ENCODE measurements at regions not wholly inside any gene's neighbourhood (a gene's known extent, or its start where the extent isn't known, plus 50 kb on each side); places are given as distances from the start of the nearest gene placed in this dataset.
"Not testable (repeated sequence)": the region's sequence is repeated elsewhere in the genome, so short reads cannot be mapped to it uniquely, and the experiment has no call there.

DNA sequence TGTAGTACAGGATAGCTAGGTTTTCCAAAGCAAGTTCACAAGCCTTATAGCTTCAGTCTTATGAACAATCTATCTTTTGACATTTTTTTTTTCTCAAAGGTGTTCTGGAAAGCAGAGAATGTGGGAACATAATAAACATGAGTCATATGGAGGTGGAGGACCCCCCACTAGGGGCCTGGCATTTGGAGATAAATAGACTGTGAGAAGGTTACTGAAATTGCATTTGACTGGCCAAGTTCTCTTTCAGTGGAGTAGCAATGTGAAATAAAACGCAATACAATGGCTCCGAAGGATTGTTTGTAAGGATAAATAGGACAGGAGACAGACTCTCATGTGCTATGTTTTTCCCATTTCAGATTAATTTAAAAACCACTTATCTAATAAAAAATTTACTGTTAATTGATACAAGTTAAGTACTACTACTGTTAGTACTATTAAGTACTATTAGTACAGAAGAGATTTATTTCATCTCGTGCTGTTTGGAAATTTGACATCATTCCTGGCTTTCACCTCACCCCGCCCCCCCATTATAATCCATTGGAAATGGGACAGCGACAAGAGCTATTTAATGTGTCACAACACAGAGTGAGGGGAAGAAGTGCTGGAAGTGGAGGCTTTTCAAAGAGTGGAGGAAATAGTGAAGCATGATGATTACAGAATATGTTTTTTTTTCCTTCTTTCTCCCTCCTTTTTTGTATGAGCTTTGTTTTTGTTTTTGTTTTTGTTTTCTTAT is 122.6 kb upstream of the ID4 start:
- no peak for DNase-seq

- DNase-seq: no peak
Measured at GRCh38 chr6:19715167-19715551, 122.0 kb upstream of the ID4 start.

DNA sequence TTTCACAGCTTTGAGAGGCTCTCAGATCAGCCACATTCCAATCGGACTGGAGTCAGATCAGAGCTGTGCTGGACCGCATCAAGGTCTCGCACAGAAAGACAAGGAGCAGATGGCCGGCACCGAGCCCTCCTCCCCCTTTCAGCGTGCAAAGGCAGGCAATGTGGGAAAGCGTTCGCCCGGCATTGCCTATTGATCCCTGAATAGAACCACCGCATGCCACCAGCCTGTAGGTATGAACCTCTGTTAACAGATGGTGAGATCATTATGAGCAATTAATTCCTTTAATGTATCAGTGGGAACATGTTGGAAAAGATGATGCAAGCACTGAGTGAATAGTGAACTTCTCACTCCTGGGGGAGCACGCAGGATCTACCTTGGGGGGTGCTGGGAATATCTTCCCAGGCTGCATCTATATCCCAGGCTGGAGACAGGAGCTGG is 117.5 kb upstream of the ID4 start:
- DNase-seq: no peak

DNA sequence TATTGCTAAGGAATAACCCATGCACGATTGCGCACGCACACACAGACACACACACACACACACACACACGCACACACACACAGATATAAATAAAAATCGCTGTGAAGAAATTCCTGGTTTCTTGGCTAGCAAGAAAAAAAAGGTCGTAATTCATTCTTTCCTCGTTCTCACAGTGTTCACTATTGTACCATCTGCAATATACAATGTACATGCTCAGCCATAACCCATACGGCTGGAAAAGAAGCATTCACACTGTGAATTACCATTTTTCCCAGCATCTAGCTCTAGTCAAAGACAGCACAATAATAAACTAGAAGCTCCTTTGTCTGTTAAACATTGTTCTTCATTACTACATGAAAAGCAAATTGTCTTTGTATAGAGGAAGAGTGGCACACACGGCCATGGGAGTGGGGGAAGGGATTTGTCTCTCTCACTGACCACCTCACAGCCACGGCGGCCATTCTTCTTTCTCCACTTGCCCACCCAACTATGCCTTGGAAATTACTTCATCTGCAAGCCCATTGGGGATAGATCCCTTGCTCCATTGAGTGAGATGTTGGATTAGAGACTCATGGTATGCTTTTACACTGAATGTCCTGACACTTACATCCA is 115.3 kb upstream of the ID4 start:
- DNase-seq: no peak

- DNase-seq: no peak
Measured at GRCh38 chr6:19722999-19723398, 114.2 kb upstream of the ID4 start.

DNA sequence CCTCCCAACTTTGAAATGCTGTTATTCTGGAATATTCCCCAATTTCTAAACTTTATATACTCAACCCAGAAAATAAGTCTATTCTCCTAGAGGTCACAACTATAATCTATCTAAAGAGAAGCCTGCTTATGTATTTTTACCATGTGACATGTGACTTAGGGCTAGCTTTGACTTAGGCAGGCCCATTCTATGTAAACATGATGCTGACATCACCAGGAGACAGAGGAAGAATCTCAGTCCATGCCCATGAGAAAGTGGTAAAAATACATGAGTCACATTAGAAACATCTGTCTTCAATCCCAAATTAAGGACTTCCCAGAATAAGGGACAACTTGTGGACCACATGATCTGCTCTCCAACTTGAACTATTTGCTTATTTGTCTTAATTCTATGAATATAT is 113.6 kb upstream of the ID4 start:
- DNase-seq: no peak

DNA sequence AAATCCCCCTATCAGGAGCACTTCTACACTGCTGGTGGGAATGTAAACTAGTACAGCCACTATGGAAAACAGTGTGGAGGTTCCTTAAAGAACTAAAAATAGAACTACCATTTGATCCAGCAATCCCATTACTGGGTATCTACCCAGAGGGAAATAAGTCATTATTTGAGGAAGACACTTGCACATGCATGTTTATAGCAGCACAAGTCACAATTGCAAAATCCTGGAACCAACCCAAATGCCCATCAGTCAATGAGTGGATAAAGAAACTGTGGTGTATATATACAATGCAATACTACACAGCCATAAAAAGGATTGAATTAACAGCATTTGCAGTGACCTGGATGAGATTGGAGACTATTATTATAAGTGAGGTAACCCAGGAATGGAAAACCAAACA is 111.7 kb upstream of the ID4 start:
- not testable (repeated sequence) for DNase-seq

GRCh38 chr6:19731282-19731681 is 105.9 kb upstream of the ID4 start:
- DNase-seq: no peak

- DNase-seq: no peak
Measured at GRCh38 chr6:19734061-19734460, 103.1 kb upstream of the ID4 start.

DNA sequence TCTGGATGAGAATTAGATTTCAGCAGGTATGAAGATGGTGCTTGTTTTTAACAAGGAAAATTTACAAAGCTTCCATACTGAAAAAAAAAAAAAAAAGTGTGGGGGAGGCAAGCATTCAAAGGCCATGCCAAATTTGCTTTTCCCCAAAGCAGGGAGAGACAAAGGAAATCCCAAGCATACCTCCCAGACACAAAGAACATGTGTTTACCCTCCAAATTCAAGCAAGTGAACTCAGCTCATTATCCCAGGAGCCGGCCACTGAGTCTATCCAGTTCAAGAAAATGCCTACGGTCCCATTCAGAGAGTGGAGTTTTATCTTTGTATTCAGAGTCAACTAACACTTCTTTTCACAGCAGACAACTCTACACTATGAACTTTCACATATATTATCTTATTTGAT is 102.7 kb upstream of the ID4 start:
- no peak for DNase-seq

GRCh38 chr6:19736066-19736465 is 101.1 kb upstream of the ID4 start:
- peak; percentile 39 to 83 for DNase-seq

DNA sequence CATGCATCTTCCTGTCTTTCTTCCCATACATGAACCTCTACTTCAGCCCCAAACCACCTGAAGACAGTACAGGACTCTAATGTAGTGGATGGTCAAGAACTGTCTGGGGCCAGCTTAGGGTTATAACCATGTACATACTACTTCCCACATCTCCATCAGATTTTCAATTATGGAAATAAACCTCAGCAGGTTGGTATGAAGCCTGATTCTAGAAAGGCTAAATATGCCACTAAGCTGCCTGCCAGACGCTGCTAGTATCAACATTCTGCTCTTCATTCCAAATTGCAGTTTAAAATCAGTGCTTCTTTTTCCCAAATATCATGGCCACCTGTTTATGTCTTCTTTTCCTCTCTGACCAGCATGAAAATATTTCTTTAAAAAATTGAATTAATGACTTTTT is 99.2 kb upstream of the ID4 start:
- no peak for DNase-seq

GRCh38 chr6:19749722-19750121 is 87.4 kb upstream of the ID4 start:
- DNase-seq: no peak

DNA sequence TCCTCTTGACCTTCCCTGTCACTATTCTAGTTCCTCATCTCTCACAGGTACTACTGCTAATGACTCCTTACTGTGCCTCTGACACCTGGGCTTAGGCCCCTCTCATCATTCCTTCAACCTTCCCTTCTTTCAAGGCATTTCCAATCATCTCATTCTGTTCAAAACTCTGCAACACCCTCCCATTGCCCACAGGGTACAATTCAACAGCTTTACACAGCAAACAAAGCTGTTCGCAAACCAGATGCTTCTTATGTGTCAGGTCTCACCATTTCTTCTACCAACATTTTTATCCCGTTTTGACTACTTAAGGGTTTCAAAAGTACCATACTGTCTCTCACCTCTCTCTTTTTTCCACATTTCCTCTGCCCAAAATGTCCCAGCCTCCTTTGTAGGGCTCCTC is 84.4 kb upstream of the ID4 start:
- DNase-seq: peak in 1 of 2 experiments; percentile 59

DNA sequence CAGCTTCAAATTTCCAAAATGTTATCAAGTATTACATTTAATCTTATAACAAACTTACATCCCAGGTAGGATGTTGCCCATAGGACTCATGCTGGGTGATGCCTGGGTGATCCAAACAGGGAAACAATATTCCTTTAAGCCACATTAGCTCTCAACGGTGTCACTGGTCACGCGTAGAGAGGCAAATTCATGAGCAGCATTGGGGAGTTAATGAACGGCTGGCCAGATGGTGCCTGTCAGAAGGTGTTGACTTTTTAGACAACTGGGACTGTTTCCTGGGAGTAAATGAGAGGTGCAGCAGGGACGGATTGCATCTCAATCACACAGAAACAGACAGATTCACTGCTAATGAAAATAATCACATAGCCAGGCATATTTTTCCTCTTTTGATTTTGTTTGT is 83.3 kb upstream of the ID4 start:
- peak; percentile 82 to 97 for DNase-seq

- no peak for DNase-seq
Measured at GRCh38 chr6:19754686-19755085, 82.5 kb upstream of the ID4 start.

GRCh38 chr6:19755181-19755580 is 82.0 kb upstream of the ID4 start:
- DNase-seq: no peak

DNA sequence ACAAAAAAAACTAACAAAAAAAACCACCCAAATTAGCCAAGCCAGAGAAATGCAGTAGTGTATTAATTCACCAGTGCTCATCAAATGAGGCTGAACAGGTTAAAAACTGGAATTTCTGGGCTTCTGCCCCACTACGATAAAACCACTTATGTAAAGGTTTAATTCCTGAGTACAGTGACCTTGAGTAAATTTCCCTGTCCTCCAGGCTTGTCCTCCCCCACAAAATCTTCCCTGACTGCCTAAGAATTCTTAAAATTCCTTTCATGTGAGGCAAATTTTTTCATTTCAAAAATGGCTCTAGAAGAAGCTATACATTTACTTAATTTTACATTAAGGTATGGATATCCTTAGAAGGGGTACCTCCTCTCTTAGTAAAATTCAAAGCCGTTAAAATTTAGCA is 80.1 kb upstream of the ID4 start:
- DNase-seq: no peak

GRCh38 chr6:19759117-19759880 is 77.9 kb upstream of the ID4 start:
- no peak for DNase-seq

- DNase-seq: no peak
Measured at GRCh38 chr6:19761121-19761520, 76.0 kb upstream of the ID4 start.

- DNase-seq: no peak
Measured at GRCh38 chr6:19771753-19772336, 65.3 kb upstream of the ID4 start.

DNA sequence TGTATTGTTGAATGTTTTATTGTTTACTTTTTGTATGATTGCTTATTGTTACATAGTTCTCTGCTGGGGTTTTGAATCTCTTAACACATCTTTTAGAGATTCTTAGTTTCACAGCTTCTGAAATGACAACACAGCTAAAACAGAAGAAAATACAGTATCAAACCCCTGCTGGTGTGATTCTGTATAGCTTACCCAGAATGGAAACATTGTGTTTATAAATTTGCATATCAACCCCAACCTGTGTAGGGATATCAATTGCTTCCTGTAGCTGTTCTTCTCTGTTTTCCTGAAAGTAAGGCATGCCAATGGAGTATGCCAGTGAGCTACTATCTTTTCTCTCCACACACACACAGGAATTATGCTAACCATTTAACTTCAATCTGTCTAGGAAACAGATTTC is 64.3 kb upstream of the ID4 start:
- DNase-seq: no peak

DNA sequence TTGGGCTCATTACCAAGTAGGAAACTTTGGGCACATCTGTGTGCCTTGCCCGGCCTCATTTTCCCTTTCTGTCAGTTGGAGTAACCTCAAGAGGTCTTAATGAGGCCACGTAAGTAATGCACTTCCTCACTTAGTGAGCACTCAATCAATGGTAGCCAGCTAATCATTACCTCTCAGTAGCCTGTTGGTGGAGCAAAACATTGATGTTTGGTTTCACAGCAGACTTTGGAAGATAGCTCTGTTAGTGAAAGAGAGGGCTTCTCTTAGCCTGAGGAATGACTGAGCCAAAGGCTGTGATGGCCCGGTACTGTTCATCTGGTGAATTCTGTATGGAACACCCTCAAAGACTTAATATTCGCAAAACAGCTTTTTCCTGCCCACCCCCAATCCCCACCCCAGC is 55.9 kb upstream of the ID4 start:
- DNase-seq: no peak

DNA sequence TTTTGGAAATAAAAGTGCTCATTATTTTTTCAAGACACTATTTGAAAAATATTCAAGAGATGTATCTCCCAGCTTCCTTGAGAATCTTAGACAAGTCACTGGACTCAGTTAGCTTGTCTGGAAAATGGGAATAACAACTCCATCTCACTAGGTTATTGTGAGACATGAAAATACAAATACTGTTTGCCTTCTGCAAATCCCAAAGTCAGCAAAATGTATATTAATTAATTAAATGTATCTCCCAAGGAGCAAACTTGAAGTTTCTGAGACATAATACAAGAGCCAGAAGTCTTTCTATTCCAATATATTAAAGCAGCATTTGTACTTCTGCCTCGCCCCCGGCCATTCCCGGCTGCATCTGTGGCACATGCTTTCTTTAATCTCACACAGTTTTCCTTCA is 54.6 kb upstream of the ID4 start:
- DNase-seq: no peak

Measured in NCI-H2081 (cell line).